ENCODE measurements at regions not wholly inside any gene's neighbourhood (a gene's known extent, or its start where the extent isn't known, plus 50 kb on each side); places are given as distances from the start of the nearest gene placed in this dataset.

DNA sequence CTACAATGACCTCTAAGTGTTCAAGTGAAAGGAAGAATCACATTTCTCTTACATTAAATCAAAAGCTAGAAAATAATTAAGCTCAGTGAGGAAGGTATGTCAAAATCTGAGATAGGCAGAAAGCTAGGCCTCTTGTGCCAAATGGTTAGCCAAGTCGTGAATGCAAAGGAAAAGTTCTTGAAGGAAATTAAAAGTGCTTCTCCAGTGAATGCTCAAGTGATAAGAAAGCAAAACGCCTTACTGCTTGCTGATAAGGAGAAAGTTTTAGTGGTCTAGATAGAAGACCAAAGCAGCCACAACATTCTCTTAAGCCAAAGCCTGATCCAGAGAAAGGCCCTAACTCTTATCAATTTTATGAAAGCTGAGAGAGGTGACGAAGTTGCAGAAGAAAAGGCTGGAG, 932.3 kb upstream of the ACVR2A start:
- TF ChIP-seq, protein P1, sequence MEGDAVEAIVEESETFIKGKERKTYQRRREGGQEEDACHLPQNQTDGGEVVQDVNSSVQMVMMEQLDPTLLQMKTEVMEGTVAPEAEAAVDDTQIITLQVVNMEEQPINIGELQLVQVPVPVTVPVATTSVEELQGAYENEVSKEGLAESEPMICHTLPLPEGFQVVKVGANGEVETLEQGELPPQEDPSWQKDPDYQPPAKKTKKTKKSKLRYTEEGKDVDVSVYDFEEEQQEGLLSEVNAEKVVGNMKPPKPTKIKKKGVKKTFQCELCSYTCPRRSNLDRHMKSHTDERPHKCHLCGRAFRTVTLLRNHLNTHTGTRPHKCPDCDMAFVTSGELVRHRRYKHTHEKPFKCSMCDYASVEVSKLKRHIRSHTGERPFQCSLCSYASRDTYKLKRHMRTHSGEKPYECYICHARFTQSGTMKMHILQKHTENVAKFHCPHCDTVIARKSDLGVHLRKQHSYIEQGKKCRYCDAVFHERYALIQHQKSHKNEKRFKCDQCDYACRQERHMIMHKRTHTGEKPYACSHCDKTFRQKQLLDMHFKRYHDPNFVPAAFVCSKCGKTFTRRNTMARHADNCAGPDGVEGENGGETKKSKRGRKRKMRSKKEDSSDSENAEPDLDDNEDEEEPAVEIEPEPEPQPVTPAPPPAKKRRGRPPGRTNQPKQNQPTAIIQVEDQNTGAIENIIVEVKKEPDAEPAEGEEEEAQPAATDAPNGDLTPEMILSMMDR (IDR thresholded peaks at IDR 0.05) = no peak
- Histone ChIP-seq H3K4me1 (no peaks in the 10 kb centered on the region), H3K36me3 (no peaks in the 10 kb centered on the region), H3K27me3 (no peaks in the 10 kb centered on the region), H3K4me3 (no peak overlapping the region), H3K27ac (no peak overlapping the region), H3K9me3 (peaks cover 0 to 4% of the 10 kb centered on the region in 2 donors)
- intact Hi-C loops (cut with DNase I) = no loop called here
- no peak for DNase-seq
- ATAC-seq = peak; percentile 49

DNA sequence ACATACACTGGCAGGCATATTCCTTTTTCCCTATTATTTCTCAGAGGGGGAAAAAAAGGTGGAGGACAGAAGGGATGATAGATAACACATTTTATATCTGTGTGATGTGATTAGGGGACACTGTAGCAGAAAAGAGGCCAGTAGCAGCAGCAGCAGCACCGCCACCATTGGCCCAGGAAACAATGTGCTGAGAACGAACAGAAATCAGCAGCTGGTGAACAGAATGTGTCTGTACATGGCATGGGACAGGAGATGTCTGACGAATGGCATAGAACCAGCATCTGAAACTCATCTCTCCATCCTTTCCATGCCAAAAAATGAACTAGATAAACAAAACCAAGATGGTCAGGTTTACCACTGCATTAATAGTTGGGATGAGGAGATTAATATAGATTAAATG, 936.1 kb upstream of the ACVR2A start:
- DNase-seq (no peak), ATAC-seq (no peak)
- peaks cover 0 to 4% of the 10 kb centered on the region in 2 donors for H3K9me3 ChIP-seq
- H3K27me3 ChIP-seq = no peaks in the 10 kb centered on the region
- H3K36me3 ChIP-seq = no peaks in the 10 kb centered on the region
- no peaks in the 10 kb centered on the region for H3K4me1 ChIP-seq
- no peak overlapping the region for H3K4me3 ChIP-seq
- intact Hi-C loops (cut with DNase I) = no loop called here
- no peak overlapping the region for H3K27ac ChIP-seq
- TF ChIP-seq, protein P1 (IDR thresholded peaks at IDR 0.05) = no peak

GRCh38 chr2:146898083-146898482, 946.7 kb upstream of the ACVR2A start:
- no peaks in the 10 kb centered on the region for H3K36me3 ChIP-seq
- intact Hi-C loops (cut with DNase I) = no loop called here
- DNase-seq = no peak
- H3K27ac ChIP-seq = no peak overlapping the region
- no peak for ATAC-seq
- H3K27me3 ChIP-seq = no peaks in the 10 kb centered on the region
- no peak overlapping the region for H3K4me3 ChIP-seq
- no peaks in the 10 kb centered on the region for H3K9me3 ChIP-seq
- TF ChIP-seq, protein P1 (IDR thresholded peaks at IDR 0.05) = no peak
- no peaks in the 10 kb centered on the region for H3K4me1 ChIP-seq

DNA sequence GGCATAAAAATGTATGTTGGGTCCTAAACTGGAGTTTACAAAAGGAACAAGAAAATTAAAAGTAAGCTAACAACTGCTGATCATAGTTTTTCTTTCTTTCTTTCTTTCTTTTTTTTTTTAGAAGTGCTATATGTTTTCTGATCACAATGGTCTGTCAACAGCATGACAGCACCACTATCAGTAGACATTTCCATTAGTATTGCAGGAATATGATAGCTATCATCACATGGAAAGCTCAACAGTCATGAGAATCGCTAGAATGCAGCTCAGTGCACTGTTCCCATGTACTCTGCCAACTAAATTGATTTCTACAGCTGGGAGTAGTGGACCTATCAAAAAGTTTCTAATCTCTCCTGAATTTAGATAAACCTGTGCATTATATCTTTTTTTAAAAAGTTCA, 950.3 kb upstream of the ACVR2A start:
- DNase-seq = no peak
- Histone ChIP-seq H3K27me3 (no peaks in the 10 kb centered on the region), H3K9me3 (no peaks in the 10 kb centered on the region), H3K4me3 (no peak overlapping the region), H3K27ac (no peak overlapping the region), H3K4me1 (no peaks in the 10 kb centered on the region), H3K36me3 (no peaks in the 10 kb centered on the region)
- intact Hi-C loops (cut with DNase I) = no loop called here
- no peak for ATAC-seq
- TF ChIP-seq, protein P1 (IDR thresholded peaks at IDR 0.05) = no peak

DNA sequence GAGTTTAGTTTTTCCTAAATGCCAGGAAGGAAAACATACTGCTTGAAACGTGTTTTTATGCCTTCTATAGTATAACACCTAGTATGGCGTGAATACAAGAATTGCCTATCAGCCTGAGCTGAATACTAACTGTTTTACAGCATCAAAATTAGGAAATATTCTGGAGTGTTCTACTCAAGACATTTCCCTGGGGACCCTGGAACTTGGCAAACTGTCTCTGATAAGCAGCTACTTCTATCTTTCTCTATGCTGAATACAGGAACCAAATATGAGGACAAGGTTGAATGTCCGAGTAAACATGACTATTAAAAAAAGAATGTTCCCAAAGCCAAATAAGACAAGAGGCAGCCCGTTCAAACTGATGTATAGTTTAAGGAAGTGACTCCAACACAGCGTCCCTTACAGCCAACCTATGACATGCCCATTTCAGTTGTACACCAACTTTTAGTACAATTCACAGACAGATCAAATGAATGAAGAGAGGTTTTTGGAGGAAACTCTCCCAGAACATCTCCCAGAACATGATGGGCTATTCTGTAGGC, 951.3 kb upstream of the ACVR2A start:
- DNase-seq (no peak), ATAC-seq (no peak)
- H3K4me3 ChIP-seq = no peak overlapping the region
- H3K9me3 ChIP-seq = no peaks in the 10 kb centered on the region
- no peak overlapping the region for H3K27ac ChIP-seq
- TF ChIP-seq, protein P1 (IDR thresholded peaks at IDR 0.05) = no peak
- H3K27me3 ChIP-seq = no peaks in the 10 kb centered on the region
- no peaks in the 10 kb centered on the region for H3K4me1 ChIP-seq
- intact Hi-C loops (cut with DNase I) = no loop called here
- no peaks in the 10 kb centered on the region for H3K36me3 ChIP-seq

Data from left lung (tissue), 4 donors.